Ascending aorta (tissue), 2 donors: ENCODE measurements at regions not wholly inside any gene's neighbourhood (a gene's known extent, or its start where the extent isn't known, plus 50 kb on each side); places are given as distances from the start of the nearest gene placed in this dataset.

Experiments
- DNase-seq, 2 donors: peaks; one replicate each; pipeline ENCODE4 v3.0.0-alpha.2; 2019; ENCODE audit warnings: low spot score in 2 of 2
- H3K27ac ChIP-seq, 2 donors: fragments of 200-600 bp; sonication (generic); one replicate each; pipeline ENCODE4 v1.5.1; 2016 to 2017; ENCODE audit warnings: mild to moderate bottlenecking in 1 of 2
- H3K27me3 ChIP-seq: fragments of 200-600 bp; sonication (generic); one replicate; pipeline ENCODE4 v1.5.1; 2017
- H3K36me3 ChIP-seq, 2 donors: fragments of 200-600 bp; sonication (generic); one replicate each; pipeline ENCODE4 v1.5.1; 2016
- H3K4me1 ChIP-seq, 2 donors: fragments of 200-600 bp; sonication (generic); one replicate each; pipeline ENCODE4 v1.5.1; 2016 to 2017; ENCODE audit warnings: mild to moderate bottlenecking in 1 of 2
- H3K4me3 ChIP-seq, 2 donors: fragments of 200-600 bp; sonication (generic); one replicate each; pipeline ENCODE4 v1.5.1; 2016 to 2017; ENCODE audit warnings: mild to moderate bottlenecking in 1 of 2
- H3K9me3 ChIP-seq, 2 donors: fragments of 200-600 bp; sonication (generic); one replicate each; pipeline ENCODE4 v1.5.1; 2016
- CTCF ChIP-seq, 3 experiments: fragments of 200-600 bp in 2 of 3; fragments of 450-650 bp in 1 of 3; sonication (generic) in 2 of 3; IDR thresholded peaks; one replicate each; pipeline ENCODE4 v1.5.1; 2016 to 2019; ENCODE audit warnings: antibody characterized with exemption in 3 of 3, mild to moderate bottlenecking in 1 of 3, moderate library complexity in 1 of 3
- intact Hi-C: fragments of 100-400 bp; cut with DNase I; formaldehyde crosslinking; loops from one replicate; pipeline ENCODE4 v1.15.1; 2023

- TF ChIP-seq CTCF (IDR thresholded peaks at IDR 0.05): no peak
Observed at GRCh38 chr16:55125818-55126385, 195.2 kb downstream of the IRX5 start.

GRCh38 chr16:55126456-55126855 lies 195.8 kb downstream of the IRX5 start:
- no peak overlapping the region for H3K4me3 ChIP-seq
- no peaks in the 10 kb centered on the region for H3K9me3 ChIP-seq
- TF ChIP-seq CTCF (IDR thresholded peaks at IDR 0.05): no peak
- DNase-seq: no peak
- no peaks in the 10 kb centered on the region for H3K27me3 ChIP-seq
- H3K27ac ChIP-seq: no peak overlapping the region
- no peaks in the 10 kb centered on the region for H3K36me3 ChIP-seq
- intact Hi-C loops: no loop called here
- H3K4me1 ChIP-seq: no peaks in the 10 kb centered on the region

More at GRCh38 chr16:55125818-55126385, 195.2 kb downstream of the IRX5 start:
- Histone ChIP-seq H3K4me3 (no peak overlapping the region), H3K27me3 (no peaks in the 10 kb centered on the region), H3K9me3 (no peaks in the 10 kb centered on the region), H3K4me1 (no peaks in the 10 kb centered on the region), H3K27ac (no peak overlapping the region), H3K36me3 (no peaks in the 10 kb centered on the region)
- intact Hi-C loops: no loop called here
- no peak for DNase-seq

GRCh38 chr16:55130456-55130855 lies 193.5 kb upstream of the IRX6 start:
- Histone ChIP-seq H3K27me3 (no peaks in the 10 kb centered on the region), H3K9me3 (no peaks in the 10 kb centered on the region), H3K36me3 (no peaks in the 10 kb centered on the region), H3K27ac (no peak overlapping the region), H3K4me3 (no peak overlapping the region), H3K4me1 (no peaks in the 10 kb centered on the region)
- intact Hi-C loops: no loop called here
- TF ChIP-seq CTCF (IDR thresholded peaks at IDR 0.05): no peak
- DNase-seq: no peak

- Histone ChIP-seq H3K27me3 (no peaks in the 10 kb centered on the region), H3K36me3 (no peaks in the 10 kb centered on the region), H3K9me3 (no peaks in the 10 kb centered on the region), H3K4me1 (no peaks in the 10 kb centered on the region), H3K4me3 (no peak overlapping the region), H3K27ac (no peak overlapping the region)
- intact Hi-C loops: no loop called here
- TF ChIP-seq CTCF (IDR thresholded peaks at IDR 0.05): no peak
- no peak for DNase-seq
Observed at GRCh38 chr16:55130911-55131310, 193.1 kb upstream of the IRX6 start.

GRCh38 chr16:55133654-55134053 lies 190.3 kb upstream of the IRX6 start:
- intact Hi-C loops: no loop called here
- Histone ChIP-seq H3K9me3 (no peaks in the 10 kb centered on the region), H3K4me1 (no peaks in the 10 kb centered on the region), H3K4me3 (no peak overlapping the region), H3K27me3 (no peaks in the 10 kb centered on the region), H3K27ac (no peak overlapping the region), H3K36me3 (no peaks in the 10 kb centered on the region)
- no peak for DNase-seq
- no peak for TF ChIP-seq CTCF (IDR thresholded peaks at IDR 0.05)
